ENCODE measurements at regions not wholly inside any gene's neighbourhood (a gene's known extent, or its start where the extent isn't known, plus 50 kb on each side); places are given as distances from the start of the nearest gene placed in this dataset.

DNA sequence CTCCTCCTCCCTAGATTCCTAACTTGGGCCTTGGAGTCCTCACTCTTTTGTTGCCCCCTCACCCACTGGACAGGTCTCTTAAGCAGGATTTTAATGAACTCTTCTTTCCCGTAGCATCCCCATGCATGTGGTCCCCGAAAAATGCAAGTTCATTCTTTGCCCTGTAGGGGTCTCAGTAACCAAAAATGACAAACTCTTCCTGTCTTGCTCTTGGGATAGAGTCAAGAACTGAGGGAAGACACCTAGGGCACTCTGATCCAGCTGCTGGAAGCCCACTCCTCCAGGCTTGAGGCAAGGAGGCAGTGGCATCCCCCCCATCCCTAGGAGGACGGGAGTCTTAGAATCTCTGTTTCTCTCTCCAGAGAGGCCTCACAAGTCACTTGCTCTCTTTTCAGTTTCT is 987.0 kb downstream of the DIAPH3 start:
- TF ChIP-seq POLR2A (IDR thresholded peaks at IDR 0.05; ENCODE audit: low read depth, low read length) (no peak), POLR2AphosphoS5 (IDR thresholded peaks at IDR 0.05; ENCODE audit: low read depth, low read length) (no peak), TAF1 (IDR thresholded peaks at IDR 0.05; ENCODE audit: borderline replicate concordance, low read depth, low read length) (no peak)
- no peak for FAIRE-seq
- DNase-seq (ENCODE audit: insufficient read length) = no peak

DNA sequence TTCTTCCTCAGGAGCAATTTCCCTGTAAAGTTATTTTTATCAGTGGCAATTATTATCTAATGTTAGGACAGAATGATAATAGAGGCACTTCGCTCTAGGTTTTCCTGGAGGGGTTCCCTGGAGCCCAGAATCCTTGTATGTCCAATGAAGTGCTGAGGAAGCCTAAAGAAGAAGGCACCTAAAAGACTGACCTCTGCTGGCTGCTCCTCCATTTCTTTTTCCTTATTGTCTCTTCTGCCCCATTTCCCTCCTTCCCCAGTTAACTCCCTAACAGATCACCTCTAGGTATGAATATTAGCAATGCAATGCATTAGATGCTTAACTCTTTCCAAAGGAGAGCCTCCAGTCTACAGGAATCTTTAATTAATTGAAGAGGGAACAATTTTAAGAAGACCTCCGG is 985.4 kb downstream of the DIAPH3 start:
- DNase-seq (ENCODE audit: insufficient read length) (no peak), FAIRE-seq (no peak)
- TF ChIP-seq TAF1 (IDR thresholded peaks at IDR 0.05; ENCODE audit: borderline replicate concordance, low read depth, low read length) (no peak), POLR2A (IDR thresholded peaks at IDR 0.05; ENCODE audit: low read depth, low read length) (no peak), POLR2AphosphoS5 (IDR thresholded peaks at IDR 0.05; ENCODE audit: low read depth, low read length) (no peak)

DNA sequence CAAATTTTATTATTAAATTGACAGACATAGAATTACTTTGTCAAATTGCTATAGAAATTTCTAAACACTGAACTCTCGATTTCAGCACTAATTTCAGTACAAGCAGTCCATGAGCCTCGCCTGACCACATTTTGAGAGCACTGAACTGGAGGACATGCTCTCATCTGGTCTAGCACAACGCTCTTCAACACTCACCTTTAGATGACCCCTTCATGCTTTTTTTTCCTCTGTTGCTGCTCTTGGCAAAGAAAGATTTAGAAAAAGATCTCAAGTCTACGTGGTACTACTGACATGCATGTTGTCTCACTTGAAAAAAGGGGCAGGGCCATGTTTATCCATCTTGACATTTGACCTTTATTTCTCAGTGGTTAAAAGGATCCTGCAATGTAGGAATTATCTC is 981.5 kb downstream of the DIAPH3 start:
- no peak for DNase-seq (ENCODE audit: insufficient read length)
- FAIRE-seq = no peak
- no peak for TF ChIP-seq TAF1 (IDR thresholded peaks at IDR 0.05; ENCODE audit: borderline replicate concordance, low read depth, low read length)
- no peak for TF ChIP-seq POLR2AphosphoS5 (IDR thresholded peaks at IDR 0.05; ENCODE audit: low read depth, low read length)

GRCh38 chr13:59197397-59197796 is 966.3 kb downstream of the DIAPH3 start:
- TF ChIP-seq POLR2A (IDR thresholded peaks at IDR 0.05; ENCODE audit: low read depth, low read length) = no peak
- DNase-seq (ENCODE audit: insufficient read length) = no peak
- no peak for FAIRE-seq

DNA sequence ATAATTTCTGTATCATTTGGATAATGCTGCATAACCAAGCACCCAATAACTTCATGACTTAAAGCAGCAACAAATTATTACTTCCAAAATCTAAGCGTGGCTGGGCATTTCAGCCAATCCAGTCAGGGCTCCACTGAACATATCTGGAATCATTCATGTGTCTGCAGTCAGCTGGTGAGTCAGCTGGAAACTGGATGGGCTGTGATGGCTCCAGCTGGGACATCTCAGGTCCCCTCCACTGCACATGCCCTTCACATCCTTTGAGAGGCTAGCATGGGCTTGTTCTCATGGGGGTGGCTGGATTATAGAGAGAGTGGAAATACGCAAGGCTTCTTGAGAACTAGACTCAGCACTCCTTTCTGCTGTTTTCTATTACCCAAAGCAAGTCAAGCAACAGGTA is 961.9 kb downstream of the DIAPH3 start:
- TF ChIP-seq TAF1 (IDR thresholded peaks at IDR 0.05; ENCODE audit: borderline replicate concordance, low read depth, low read length) (no peak), POLR2AphosphoS5 (IDR thresholded peaks at IDR 0.05; ENCODE audit: low read depth, low read length) (no peak), POLR2A (IDR thresholded peaks at IDR 0.05; ENCODE audit: low read depth, low read length) (no peak)
- FAIRE-seq = no peak

DNA sequence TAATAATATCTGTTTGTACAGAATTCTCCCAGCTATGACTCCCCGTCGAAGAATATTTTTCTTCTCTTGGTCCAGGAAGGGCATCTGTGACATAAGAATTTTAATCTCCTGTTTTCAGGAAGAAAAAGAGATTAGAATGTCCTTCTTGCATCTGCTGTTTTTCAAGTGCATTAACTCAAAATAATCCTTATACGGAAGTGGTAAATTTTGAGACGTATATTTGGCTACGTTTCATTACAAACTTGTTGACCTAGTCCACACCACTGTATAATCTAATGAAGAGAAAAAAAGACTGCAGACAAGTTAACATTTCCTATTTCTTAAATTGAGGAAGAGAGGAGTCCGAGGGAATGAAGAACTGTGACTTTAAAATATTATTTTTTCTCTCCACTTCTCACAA is 959.9 kb downstream of the DIAPH3 start:
- no peak for DNase-seq (ENCODE audit: insufficient read length)
- no peak for TF ChIP-seq TAF1 (IDR thresholded peaks at IDR 0.05; ENCODE audit: borderline replicate concordance, low read depth, low read length)
- TF ChIP-seq POLR2AphosphoS5 (IDR thresholded peaks at IDR 0.05; ENCODE audit: low read depth, low read length) = no peak
- no peak for TF ChIP-seq POLR2A (IDR thresholded peaks at IDR 0.05; ENCODE audit: low read depth, low read length)
- no peak for FAIRE-seq

More for the DNA sequence above, 961.9 kb downstream of the DIAPH3 start:
- no peak for DNase-seq (ENCODE audit: insufficient read length)

DNA sequence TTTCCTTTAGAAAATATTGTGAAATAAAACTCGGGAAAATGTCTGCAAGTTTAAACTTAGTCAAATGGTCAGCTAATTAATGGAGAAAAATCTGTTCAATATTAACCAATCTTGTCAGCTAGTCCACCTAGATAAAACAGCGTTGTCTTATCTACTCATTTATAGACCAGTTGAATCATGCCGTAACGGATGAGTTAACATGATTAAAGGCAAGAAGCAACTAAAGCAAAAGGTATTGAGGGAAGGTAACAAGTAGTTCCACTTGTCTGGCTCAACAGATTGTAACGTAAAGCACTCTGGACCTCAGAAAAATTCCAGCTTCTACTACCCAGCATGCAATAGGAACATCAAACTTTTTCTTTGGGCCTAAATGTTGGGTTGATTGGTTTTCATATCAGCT is 958.2 kb downstream of the DIAPH3 start:
- FAIRE-seq (no peak), DNase-seq (ENCODE audit: insufficient read length) (no peak)
- TF ChIP-seq POLR2A (IDR thresholded peaks at IDR 0.05; ENCODE audit: low read depth, low read length) (no peak), POLR2AphosphoS5 (IDR thresholded peaks at IDR 0.05; ENCODE audit: low read depth, low read length) (no peak), TAF1 (IDR thresholded peaks at IDR 0.05; ENCODE audit: borderline replicate concordance, low read depth, low read length) (no peak)

DNA sequence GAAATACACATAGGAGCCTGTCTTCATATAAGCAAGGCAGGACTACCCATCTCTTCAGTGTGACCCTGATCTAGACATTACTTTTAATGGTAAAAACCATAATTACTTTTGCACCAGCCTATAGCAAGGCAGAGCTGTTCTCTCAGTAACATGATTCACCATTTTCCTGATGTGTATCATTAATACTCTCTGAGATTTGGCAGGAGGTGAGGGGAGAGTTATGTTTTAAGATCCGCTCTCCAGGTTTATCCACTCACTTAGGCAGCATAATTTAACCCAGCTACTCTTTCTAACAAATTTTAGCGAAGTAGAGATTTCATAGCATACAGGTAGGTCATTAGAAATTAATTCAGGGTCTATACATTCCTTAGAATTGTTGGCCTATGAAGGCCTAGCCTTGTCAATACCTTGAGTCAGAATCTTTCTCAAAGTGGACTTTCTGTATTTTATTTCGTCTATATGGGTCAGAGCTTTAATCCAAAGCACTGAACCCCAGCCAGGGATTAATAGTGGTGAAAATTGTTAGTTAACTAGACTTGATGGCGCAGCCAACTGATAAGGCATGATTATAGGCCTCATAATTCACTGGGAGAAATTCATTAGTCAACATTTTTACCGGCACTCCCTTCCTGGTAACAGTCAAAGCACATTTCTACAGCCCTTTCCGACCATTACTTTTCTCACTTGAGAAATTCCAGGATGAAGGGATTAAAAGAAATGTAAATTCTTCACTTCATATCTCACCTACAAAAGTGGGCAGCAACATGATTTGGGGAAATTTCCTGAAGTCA is 955.1 kb downstream of the DIAPH3 start:
- DNase-seq (ENCODE audit: insufficient read length) (no peak), FAIRE-seq (no peak)
- TF ChIP-seq POLR2AphosphoS5 (IDR thresholded peaks at IDR 0.05; ENCODE audit: low read depth, low read length) = no peak
- TF ChIP-seq TAF1 (IDR thresholded peaks at IDR 0.05; ENCODE audit: borderline replicate concordance, low read depth, low read length) = no peak
- TF ChIP-seq POLR2A (IDR thresholded peaks at IDR 0.05; ENCODE audit: low read depth, low read length) = no peak

- TF ChIP-seq TAF1 (IDR thresholded peaks at IDR 0.05; ENCODE audit: borderline replicate concordance, low read depth, low read length) (no peak), POLR2A (IDR thresholded peaks at IDR 0.05; ENCODE audit: low read depth, low read length) (no peak), POLR2AphosphoS5 (IDR thresholded peaks at IDR 0.05; ENCODE audit: low read depth, low read length) (no peak)
- DNase-seq (ENCODE audit: insufficient read length) (no peak), FAIRE-seq (no peak)
These were observed 953.2 kb downstream of the DIAPH3 start for GRCh38 chr13:59210543-59210942.

- FAIRE-seq (no peak), DNase-seq (ENCODE audit: insufficient read length) (no peak)
- TF ChIP-seq POLR2A (IDR thresholded peaks at IDR 0.05; ENCODE audit: low read depth, low read length) (no peak), TAF1 (IDR thresholded peaks at IDR 0.05; ENCODE audit: borderline replicate concordance, low read depth, low read length) (no peak), POLR2AphosphoS5 (IDR thresholded peaks at IDR 0.05; ENCODE audit: low read depth, low read length) (no peak)
These were observed 952.1 kb downstream of the DIAPH3 start for GRCh38 chr13:59211606-59212005.

DNA sequence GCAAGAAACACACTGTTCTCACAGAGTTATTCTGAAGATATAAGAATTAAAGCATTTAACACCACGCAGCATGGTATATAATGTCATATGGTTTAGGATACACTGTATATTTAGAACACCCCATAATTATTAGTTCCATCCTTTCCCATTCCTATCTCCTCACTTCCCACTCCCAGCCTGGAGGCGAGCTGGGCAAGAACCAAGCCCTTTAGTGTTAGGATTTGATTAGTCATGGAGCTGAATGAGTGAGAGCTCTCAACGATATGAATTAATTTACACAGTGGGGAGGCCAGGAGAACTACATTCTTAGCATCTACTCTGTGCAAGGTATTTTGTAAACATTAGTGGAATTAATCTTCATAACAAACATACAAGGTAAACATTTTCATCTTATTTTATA is 934.3 kb downstream of the DIAPH3 start:
- DNase-seq (ENCODE audit: insufficient read length) (no peak), FAIRE-seq (no peak)
- TF ChIP-seq POLR2AphosphoS5 (IDR thresholded peaks at IDR 0.05; ENCODE audit: low read depth, low read length) (no peak), TAF1 (IDR thresholded peaks at IDR 0.05; ENCODE audit: borderline replicate concordance, low read depth, low read length) (no peak), POLR2A (IDR thresholded peaks at IDR 0.05; ENCODE audit: low read depth, low read length) (no peak)

DNA sequence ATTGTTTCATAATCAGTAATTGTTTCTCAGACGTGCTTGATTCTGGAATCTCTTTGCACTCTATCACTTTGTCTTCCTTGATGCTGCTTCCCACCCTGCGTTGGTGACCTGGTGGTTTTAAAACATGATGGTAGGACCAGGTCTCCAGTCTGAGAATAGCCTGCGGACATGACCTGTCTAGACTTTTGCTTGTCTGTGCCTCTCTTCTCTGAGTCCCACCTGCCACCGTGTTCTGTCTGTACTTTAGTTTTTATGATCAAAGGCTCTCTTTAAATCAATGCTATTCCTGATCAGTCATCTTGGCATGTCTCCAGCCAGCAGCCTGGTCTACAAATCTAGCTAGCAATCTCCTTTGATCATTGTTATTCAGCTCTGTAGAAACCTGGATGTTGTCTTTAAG is 933.9 kb downstream of the DIAPH3 start:
- FAIRE-seq (no peak), DNase-seq (ENCODE audit: insufficient read length) (no peak)
- TF ChIP-seq TAF1 (IDR thresholded peaks at IDR 0.05; ENCODE audit: borderline replicate concordance, low read depth, low read length) (no peak), POLR2AphosphoS5 (IDR thresholded peaks at IDR 0.05; ENCODE audit: low read depth, low read length) (no peak), POLR2A (IDR thresholded peaks at IDR 0.05; ENCODE audit: low read depth, low read length) (no peak)

All from GM12892 (cell line).